K562 (cell line): ENCODE measurements at regions not wholly inside any gene's neighbourhood (a gene's known extent, or its start where the extent isn't known, plus 50 kb on each side); places are given as distances from the start of the nearest gene placed in this dataset.

Experiments
- ATAC-seq: fragments of 200-7000 bp; cut with Tn5 transposase; 3 replicates; pipeline ENCODE4 v1.9.1; 2020; ENCODE audit warnings: moderate library complexity
- BruUV-seq: library from RNA; stranded (reverse); fragments of 400-500 nt; replicated peaks from 2 replicates; lab custom pipeline; 2021; lab: Mats Ljungman, UMichigan
- CTCF ChIA-PET: fragments of 300-600 bp; formaldehyde crosslinking; extraction: SDS; loops from one replicate; lab custom pipeline; 2021; ENCODE audit warnings: low intra/inter-chr PET ratio; lab: Yijun Ruan, JAX
- POLR2A ChIA-PET: fragments of 300-600, 350-650 bp; sonication (Branson Sonifier 250); formaldehyde crosslinking; extraction: SDS; loops from one replicate; lab custom pipeline; 2021; ENCODE audit warnings: antibody characterized with exemption, inconsistent platforms; lab: Yijun Ruan, JAX
- DNase-seq, 4 experiments: peaks; one replicate each; pipeline versions ENCODE4 v3.0.0 to v3.0.0-alpha.2; 2011 to 2018; ENCODE audit warnings: low spot score in 3 of 4, mixed read lengths in 3 of 4; ENCODE audit errors: extremely low read depth in 1 of 4
- FAIRE-seq: peaks from 2 replicates; lab custom pipeline; 2011; peaks lifted over from hg19 to GRCh38; lab: Jason Lieb, UNC
- H2AFZ ChIP-seq: 2 replicates; pipeline ENCODE4 v1.6.0; 2011; ENCODE audit warnings: low read depth, low read length, control low read depth, inconsistent platforms
- H3K27ac ChIP-seq: fragments of 200-600 bp; 3 replicates; pipeline ENCODE4 v1.8.0; 2011; ENCODE audit warnings: low read depth, mild to moderate bottlenecking, control low read depth, inconsistent platforms, low read length, moderate library complexity, mixed read lengths; ENCODE audit errors: extremely low read depth
- H3K27me3 ChIP-seq, 2 experiments: fragments of 300-600 bp in 1 of 2; 2 replicates in 1 of 2; 3 replicates in 1 of 2; pipeline versions ENCODE4 v1.6.0 to v1.8.0; 2011; ENCODE audit warnings: inconsistent platforms in 2 of 2, low read length in 2 of 2, mild to moderate bottlenecking in 1 of 2, mixed read lengths in 1 of 2, moderate library complexity in 1 of 2; ENCODE audit not compliant: control insufficient read depth in 2 of 2, insufficient read depth in 2 of 2
- H3K36me3 ChIP-seq: fragments of 300-600 bp; 3 replicates; pipeline ENCODE4 v1.8.0; 2011; ENCODE audit warnings: mild to moderate bottlenecking, low read length, inconsistent platforms; ENCODE audit not compliant: control insufficient read depth, insufficient read depth
- H3K4me1 ChIP-seq, 2 experiments: fragments of 200-600 bp in 1 of 2; replicated peaks in 1 of 2; 2 replicates in 1 of 2; 3 replicates in 1 of 2; pipeline versions ENCODE4 v1.5.1 to v1.8.0; 2011; ENCODE audit warnings: inconsistent platforms in 2 of 2, low read length in 2 of 2, mild to moderate bottlenecking in 1 of 2, mixed read lengths in 1 of 2, moderate library complexity in 1 of 2; ENCODE audit not compliant: control insufficient read depth in 2 of 2, insufficient read depth in 2 of 2
- H3K4me2 ChIP-seq: 2 replicates; pipeline ENCODE4 v1.6.1; 2011; ENCODE audit warnings: low read length, control low read depth, inconsistent platforms, mixed read lengths; ENCODE audit not compliant: insufficient read depth
- H3K4me3 ChIP-seq: fragments of 200-600 bp; sonication (generic), shearing (Covaris generic); 2 replicates; pipeline ENCODE4 v1.5.1; 2016; ENCODE audit warnings: control low read depth, inconsistent platforms
- H3K79me2 ChIP-seq: fragments of 200-600 bp; 3 replicates; pipeline ENCODE4 v1.8.0; 2011; ENCODE audit warnings: low read length, inconsistent platforms; ENCODE audit not compliant: control insufficient read depth, insufficient read depth
- H3K9ac ChIP-seq, 2 experiments: 2 replicates each; pipeline versions ENCODE4 v1.6.0 to v1.6.1; 2011; ENCODE audit warnings: low read depth in 2 of 2, low read length in 2 of 2, control low read depth in 1 of 2, inconsistent platforms in 1 of 2, mild to moderate bottlenecking in 1 of 2, mixed read lengths in 1 of 2; ENCODE audit not compliant: insufficient read depth in 1 of 2
- H3K9me1 ChIP-seq: one replicate; pipeline ENCODE4 v1.6.0; 2011; ENCODE audit warnings: inconsistent platforms, mild to moderate bottlenecking, low read length, moderate library complexity; ENCODE audit not compliant: control insufficient read depth, insufficient read depth
- H3K9me3 ChIP-seq: replicated peaks from 2 replicates; pipeline ENCODE4 v1.5.1; 2011; ENCODE audit warnings: low read depth, low read length, inconsistent platforms; ENCODE audit not compliant: control insufficient read depth, insufficient read depth
- H4K20me1 ChIP-seq: replicated peaks from 2 replicates; pipeline ENCODE4 v1.6.1; 2011; ENCODE audit warnings: low read length, inconsistent platforms, mixed read lengths; ENCODE audit not compliant: control insufficient read depth, insufficient read depth
- ATF3 ChIP-seq, 2 experiments: fragments of 450-650 bp in 1 of 2; sonication (generic) in 1 of 2; formaldehyde crosslinking in 1 of 2; IDR thresholded peaks in 1 of 2; conservative IDR thresholded peaks in 1 of 2; 2 replicates each; pipeline versions ENCODE4 v1.6.1 to v1.8.1; 2016 to 2023; ENCODE audit warnings: mild to moderate bottlenecking in 2 of 2, moderate library complexity in 2 of 2, inconsistent platforms in 1 of 2, missing genetic modification reagents in 1 of 2
- CTCF ChIP-seq, 3 experiments: IDR thresholded peaks in 2 of 3; conservative IDR thresholded peaks in 1 of 3; 2 replicates each; pipeline ENCODE4 v1.5.1; 2011 to 2012; ENCODE audit warnings: low read length in 3 of 3, mild to moderate bottlenecking in 3 of 3, control low read depth in 2 of 3, improper control_type of control experiment in 1 of 3, inconsistent platforms in 1 of 3, low read depth in 1 of 3, mixed read lengths in 1 of 3, moderate library complexity in 1 of 3; ENCODE audit not compliant: insufficient read depth in 2 of 3
- CXXC5 ChIP-seq: fragments of 250-450 bp; sonication (Bioruptor Pico); IDR thresholded peaks from 2 replicates; pipeline ENCODE4 v1.8.0; 2022; ENCODE audit warnings: inconsistent platforms, mild to moderate bottlenecking, moderate library complexity
- FOXP4 ChIP-seq: sonication (generic); formaldehyde crosslinking; IDR thresholded peaks from 2 replicates; pipeline ENCODE4 v1.8.0; 2022; ENCODE audit warnings: mild to moderate bottlenecking, missing genetic modification reagents, borderline replicate concordance
- NFATC3 ChIP-seq: fragments of 450-650 bp; IDR thresholded peaks from 2 replicates; pipeline ENCODE4 v1.6.1; 2017; ENCODE audit warnings: mild to moderate bottlenecking
- SMAD2 ChIP-seq: fragments of 150-350 bp; IDR thresholded peaks from 2 replicates; pipeline ENCODE4 v1.6.1; 2014; ENCODE audit warnings: low read depth, mild to moderate bottlenecking, low read length
- ZNF431 ChIP-seq: sonication (generic); formaldehyde crosslinking; IDR thresholded peaks from 2 replicates; pipeline ENCODE4 v1.8.0; 2022; ENCODE audit warnings: mild to moderate bottlenecking, missing genetic modification reagents
- ZNF583 ChIP-seq: fragments of 250-450 bp; sonication (Bioruptor Pico); IDR thresholded peaks from 2 replicates; pipeline ENCODE4 v1.4.0; 2020
- WGBS: fragments of 100-300 bp; shearing (Covaris generic); methylation state at CpG from one replicate; pipeline ENCODE4 v1.1.6; 2016; ENCODE audit warnings: low coverage, mixed read lengths; ENCODE audit not compliant: insufficient coverage; ENCODE audit errors: missing lambda C conversion rate; 5-methylcytosine and 5-hydroxymethylcytosine counted together
- in situ Hi-C: fragments of 300-500 bp; cut with MboI; formaldehyde crosslinking; loops from 4 replicates; pipeline ENCODE4 v1.15.0; 2018; ENCODE audit warnings: inconsistent platforms, mixed read lengths
- intact Hi-C: fragments of 100-400 bp; cut with micrococcal nuclease; formaldehyde crosslinking; loops from 2 replicates; pipeline ENCODE4 v1.14.2; 2022

- TF ChIP-seq ATF3 (IDR thresholded peaks at IDR 0.05): no peak
- TF ChIP-seq ATF3 (CRISPR knock-in tag; conservative IDR thresholded peaks at IDR 0.05): no peak
- no peak for TF ChIP-seq NFATC3
These were observed 1574.4 kb downstream of the BRINP3 start (continued) for GRCh38 chr1:188903241-188903640.

GRCh38 chr1:188904201-188904600 lies 1573.5 kb downstream of the BRINP3 start:
- WGBS: 3% methylated on average over 2 of the region's 2 CpGs
- Histone ChIP-seq H3K4me3 (no peak overlapping the region), H3K9ac (no peak overlapping the region), H3K4me2 (no peak overlapping the region), H3K27me3 (no peaks in the 10 kb centered on the region), H3K4me1 (no peaks in the 10 kb centered on the region), H3K79me2 (no peaks in the 10 kb centered on the region), H3K9me1 (no peaks in the 10 kb centered on the region), H4K20me1 (no peaks in the 10 kb centered on the region), H3K27ac (no peak overlapping the region), H2AFZ (no peak overlapping the region), H3K9me3 (no peaks in the 10 kb centered on the region; the same call in 1 of the 2 replicates), H3K36me3 (no peaks in the 10 kb centered on the region)
- ChIA-PET CTCF (no interaction called here), POLR2A (no interaction called here)
- TF ChIP-seq CXXC5 (CRISPR knock-in tag) (no peak), CTCF (IDR thresholded peaks at IDR 0.05 in 2 of 3, conservative IDR thresholded peaks at IDR 0.05 in 1 of 3; ENCODE audit: insufficient read depth in 2 of 3, low read depth in 1 of 3, low read length in 3 of 3) (no peak), ZNF431 (no peak), FOXP4 (no peak), SMAD2 (no peak), ZNF583 (no peak)
- intact Hi-C loops (no loop called here), in situ Hi-C loops (no loop called here)
- no peak for ATAC-seq
- peak in 1 of 4 experiments; percentile 0 for DNase-seq
- BruUV-seq: no TSS peak
- no peak for FAIRE-seq
